GM20000 (cell line): ENCODE measurements at regions not wholly inside any gene's neighbourhood (a gene's known extent, or its start where the extent isn't known, plus 50 kb on each side); places are given as distances from the start of the nearest gene placed in this dataset.

Experiments used
- DNase-seq: peaks from one replicate; pipeline ENCODE4 v3.0.0; 2012; ENCODE audit warnings: low spot score
- TF ChIP-seq, protein P1 (sequence below): IDR thresholded peaks from 2 replicates; pipeline ENCODE4 v1.5.1; 2012; ENCODE audit warnings: mild to moderate bottlenecking, control low read depth; ENCODE audit errors: extremely low read depth, missing control alignments

DNA sequence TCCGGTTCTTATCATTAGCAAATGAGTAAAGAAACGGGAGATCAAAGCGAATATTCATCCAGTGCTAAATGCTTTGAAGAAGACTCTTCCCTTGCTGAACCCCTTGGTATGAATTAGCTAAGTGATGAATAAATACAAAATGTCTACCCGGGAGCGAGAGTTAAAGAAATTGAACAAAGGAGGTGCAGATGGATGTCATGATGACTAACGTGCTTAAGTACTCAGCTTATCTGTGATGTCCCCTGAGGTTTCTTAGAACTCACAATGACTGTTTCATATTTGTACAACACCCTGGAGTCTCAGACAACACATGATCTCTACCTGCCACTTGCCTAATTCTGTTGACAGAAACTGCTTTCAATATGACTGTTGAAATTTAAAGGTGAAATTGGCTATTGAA is 148.5 kb downstream of the TMEM200C start:
- TF ChIP-seq, protein P1, sequence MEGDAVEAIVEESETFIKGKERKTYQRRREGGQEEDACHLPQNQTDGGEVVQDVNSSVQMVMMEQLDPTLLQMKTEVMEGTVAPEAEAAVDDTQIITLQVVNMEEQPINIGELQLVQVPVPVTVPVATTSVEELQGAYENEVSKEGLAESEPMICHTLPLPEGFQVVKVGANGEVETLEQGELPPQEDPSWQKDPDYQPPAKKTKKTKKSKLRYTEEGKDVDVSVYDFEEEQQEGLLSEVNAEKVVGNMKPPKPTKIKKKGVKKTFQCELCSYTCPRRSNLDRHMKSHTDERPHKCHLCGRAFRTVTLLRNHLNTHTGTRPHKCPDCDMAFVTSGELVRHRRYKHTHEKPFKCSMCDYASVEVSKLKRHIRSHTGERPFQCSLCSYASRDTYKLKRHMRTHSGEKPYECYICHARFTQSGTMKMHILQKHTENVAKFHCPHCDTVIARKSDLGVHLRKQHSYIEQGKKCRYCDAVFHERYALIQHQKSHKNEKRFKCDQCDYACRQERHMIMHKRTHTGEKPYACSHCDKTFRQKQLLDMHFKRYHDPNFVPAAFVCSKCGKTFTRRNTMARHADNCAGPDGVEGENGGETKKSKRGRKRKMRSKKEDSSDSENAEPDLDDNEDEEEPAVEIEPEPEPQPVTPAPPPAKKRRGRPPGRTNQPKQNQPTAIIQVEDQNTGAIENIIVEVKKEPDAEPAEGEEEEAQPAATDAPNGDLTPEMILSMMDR = no peak
- DNase-seq = no peak

DNA sequence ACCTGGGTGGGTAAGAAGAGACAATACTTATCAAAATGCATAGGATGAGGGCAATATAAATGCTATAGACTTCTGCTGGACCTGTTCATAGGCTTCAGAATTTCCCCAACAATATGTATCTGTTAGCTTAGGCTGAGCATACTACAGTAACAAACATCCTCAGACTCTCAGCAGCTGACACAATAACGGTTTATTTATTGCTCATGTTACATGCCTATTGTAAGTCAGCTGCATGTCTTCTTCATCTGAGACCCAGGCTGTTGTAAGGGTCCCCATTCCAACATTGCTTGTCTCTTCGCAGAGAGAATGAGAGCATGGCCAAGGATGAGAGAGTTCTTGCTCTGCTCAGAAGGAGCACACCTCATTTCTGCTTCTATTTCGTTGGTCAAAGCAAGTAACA is 150.7 kb downstream of the TMEM200C start:
- no peak for DNase-seq
- TF ChIP-seq, protein P1 = no peak

DNA sequence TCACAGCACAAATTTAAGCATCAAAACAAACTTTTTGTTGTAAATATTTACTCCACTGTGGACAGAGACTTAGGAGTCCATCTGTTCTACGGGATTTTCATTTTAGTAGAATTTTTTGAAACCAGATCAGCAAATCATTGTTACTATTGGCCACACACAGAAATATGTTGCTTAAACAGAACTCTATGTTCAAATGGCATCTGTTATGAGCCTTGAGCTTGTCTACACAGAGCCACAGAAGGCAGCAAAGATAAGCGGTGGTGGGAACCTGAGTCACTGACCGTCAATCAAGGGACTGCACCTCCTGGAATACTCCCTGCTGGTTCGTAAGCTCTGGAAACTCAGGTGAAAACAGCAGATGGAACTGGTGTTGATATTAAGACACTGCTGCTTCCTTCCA is 156.8 kb downstream of the TMEM200C start:
- TF ChIP-seq, protein P1 = no peak
- no peak for DNase-seq

DNA sequence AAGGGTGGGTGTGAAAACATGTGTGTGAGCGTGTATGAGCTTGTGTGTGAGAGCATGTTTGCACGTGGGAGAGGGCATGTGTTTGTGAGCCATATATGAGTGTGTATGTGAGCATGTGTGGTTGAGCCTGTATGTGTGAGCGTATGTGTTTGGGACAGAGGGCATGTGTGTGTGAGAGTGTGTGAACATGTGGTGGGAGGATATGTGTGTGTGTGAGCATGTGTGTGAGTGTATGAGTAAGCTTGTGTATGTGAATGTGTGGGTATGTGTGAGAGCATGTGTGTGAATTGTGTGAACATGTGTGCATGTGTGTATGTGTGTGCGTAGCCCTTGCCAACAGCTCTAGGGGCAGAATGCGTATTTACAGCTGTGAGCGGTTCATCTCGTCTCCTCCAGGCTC is 163.0 kb downstream of the TMEM200C start:
- no peak for DNase-seq
- TF ChIP-seq, protein P1 = no peak

DNA sequence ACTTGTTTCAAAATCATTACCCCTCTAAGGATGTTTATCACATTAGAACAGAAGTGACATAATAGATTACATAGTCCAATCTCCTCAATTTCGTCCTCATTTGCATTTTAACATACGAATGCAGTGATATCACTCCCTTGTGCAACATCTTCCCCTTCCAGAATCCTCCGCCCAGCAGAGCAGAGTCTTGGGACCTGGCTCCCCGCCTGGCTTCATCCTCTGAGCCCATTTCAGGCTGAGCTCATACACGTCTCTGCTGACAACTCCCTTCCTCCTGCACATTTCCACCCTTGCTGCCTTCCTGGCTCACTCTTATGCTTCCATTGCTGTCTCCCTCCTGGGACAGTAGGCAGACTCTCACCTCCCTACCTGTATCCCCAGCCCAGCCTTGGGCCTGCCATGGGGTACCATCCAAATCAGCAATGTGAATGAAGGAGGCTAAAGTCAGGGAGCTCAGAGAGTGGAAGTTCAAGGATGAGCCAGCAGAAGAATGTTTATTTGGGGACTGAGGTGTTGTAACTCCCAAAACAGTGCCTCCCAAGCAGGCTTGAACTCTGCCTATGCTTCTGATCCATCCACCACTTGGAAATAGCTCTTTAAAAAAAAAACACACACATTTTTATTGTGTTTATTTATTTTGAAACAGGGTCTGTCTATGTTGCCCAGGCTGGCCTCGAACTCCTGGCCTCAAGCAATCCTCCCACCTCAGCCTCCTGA is 165.2 kb downstream of the TMEM200C start:
- TF ChIP-seq, protein P1 = no peak
- DNase-seq = no peak

DNA sequence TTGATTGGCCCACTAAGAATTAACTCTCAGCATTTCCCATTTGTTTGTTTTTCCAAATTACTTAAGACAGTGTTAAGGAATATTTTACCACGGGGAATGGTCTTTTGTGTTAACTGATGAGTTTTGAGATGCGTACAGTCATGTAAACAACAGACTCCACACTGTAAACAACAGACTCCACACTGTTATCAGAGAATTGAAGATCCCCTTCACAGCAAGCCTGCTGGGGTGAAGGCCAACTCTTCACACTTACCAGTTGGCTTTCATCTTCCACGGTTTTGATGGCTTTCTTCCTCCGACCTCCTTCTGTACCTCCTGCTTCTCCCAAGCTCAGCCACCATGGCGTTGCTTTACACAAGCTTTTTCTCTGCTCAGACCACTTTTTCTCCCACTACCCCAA is 166.8 kb downstream of the TMEM200C start:
- no peak for DNase-seq

DNA sequence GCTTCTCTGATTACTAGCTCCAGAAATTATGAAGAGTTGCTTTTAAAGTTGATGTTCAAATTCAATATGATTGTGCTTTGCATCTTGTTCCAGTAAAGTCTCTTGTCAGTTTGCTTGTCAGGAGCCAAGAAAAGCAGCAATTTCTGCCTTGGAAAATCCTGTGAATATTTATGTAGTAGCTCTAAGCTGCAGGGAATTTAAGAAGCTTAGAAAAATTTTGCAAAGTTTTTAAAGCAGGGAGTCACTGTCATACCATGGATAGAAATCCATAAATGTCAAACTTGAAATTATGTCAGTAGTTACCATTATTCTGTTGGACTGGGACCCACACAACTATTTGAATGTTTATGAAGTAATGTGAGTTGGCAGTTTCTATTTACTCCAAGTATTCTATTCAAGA is 169.3 kb downstream of the TMEM200C start:
- TF ChIP-seq, protein P1 = no peak
- no peak for DNase-seq

More for the DNA sequence above, 166.8 kb downstream of the TMEM200C start:
- TF ChIP-seq, protein P1 = no peak
